GM04504 (cell line): ENCODE measurements at regions not wholly inside any gene's neighbourhood (a gene's known extent, or its start where the extent isn't known, plus 50 kb on each side); places are given as distances from the start of the nearest gene placed in this dataset.
"Not testable (repeated sequence)": the region's sequence is repeated elsewhere in the genome, so short reads cannot be mapped to it uniquely, and the experiment has no call there.

Source experiments
- DNase-seq: peaks from one replicate; pipeline ENCODE4 v3.0.0-alpha.2; 2012; ENCODE audit warnings: low read depth

DNA sequence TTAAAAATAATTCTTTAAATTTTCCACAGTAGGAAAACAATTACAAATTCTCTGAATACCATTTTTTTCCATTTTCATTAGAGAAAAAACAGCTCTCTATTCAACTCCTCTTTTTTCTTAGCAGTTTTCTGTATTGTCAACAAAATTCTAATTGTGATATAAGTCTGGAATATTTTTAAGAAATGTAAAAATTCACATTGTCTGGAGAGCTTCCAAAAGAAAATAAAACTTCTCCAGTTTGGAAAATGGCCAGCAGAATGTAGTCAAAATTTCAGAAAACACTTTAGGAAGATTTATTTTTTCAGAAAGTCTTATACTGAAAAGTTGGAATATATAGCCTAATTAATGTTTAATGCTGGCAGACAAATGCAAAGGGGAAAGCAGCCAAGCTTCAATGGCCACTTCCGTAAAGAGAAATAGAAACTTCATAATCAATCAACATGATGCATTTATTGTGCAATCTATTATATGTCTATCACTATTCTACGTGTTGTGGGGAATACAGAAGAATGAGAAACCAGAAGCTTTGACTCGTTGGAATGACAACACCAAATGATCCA lies 733.2 kb upstream of the PKDCC start:
- DNase-seq, result no peak

DNA sequence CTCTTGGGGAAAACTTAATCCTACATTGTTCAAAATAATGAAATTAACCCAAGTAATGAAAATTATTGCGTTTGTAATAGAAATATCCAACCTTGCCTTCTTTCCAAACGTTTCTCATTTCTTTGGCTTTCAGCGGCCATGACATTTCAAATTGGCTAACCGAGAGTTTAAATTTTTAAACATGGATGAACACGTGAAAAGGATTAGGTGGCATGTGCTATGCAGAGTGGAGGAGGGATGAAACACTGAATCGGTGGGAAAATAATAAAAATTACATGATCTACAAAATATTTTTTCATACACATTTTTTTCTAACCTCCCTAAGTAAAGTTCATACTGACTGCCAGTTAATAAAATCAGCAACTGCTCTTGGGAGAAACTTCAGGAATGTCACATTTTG lies 728.4 kb upstream of the PKDCC start:
- no peak for DNase-seq

DNA sequence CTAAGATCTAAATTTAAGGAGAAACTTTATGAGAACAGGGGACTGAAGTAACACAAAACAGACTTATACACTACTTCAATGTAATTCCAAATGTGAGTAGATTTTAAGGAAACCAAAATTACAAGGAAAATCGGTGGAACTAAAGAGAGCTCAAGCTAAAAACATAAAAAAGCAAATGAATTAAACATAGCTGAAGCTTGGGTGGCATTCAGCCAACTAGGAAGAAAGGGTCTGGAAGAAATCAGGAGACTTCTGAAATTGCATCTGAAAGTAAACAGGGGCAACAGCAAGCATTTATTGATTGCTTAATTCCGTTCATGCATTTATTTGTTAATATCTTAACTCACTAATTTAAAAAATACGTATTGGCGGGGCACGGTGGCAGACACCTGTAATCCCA lies 727.3 kb upstream of the PKDCC start:
- no peak for DNase-seq

DNA sequence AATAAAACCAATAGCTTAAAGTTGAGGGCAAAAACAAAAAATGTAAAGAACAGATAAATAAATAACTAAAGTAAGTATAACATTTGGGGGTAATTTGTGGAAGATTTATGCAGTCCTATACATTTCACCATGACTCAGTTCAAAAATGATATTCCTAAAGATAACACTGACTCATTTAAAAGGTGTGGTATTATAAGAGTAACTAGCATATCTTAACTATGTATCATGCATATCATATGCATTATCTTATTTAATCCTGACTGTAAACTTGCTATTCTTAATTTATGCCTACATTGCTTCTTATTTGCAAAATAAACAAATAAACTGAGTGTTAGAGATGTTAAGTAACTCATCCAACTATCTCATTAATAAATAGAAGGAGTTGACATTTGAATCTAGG lies 726.5 kb upstream of the PKDCC start:
- no peak for DNase-seq

DNA sequence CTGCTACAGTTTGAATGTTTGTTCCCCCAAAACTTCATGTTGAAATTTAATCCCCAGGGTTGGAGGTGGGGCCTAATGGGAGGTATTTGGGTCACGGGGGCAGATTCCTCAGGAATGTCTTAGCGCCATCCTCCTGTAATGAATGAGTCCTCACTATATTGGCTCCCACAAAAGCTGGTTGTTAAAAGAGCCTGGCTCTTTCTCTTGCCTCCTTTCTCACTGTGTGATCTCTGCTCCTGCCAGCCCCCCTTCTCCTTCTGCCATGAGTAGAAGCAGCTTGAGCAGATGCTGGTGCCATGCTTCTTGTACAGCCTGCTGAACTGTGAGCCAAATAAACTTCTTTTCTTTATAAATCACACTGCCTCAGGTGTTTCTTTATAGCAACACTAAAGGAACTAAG lies 721.0 kb upstream of the PKDCC start:
- no peak for DNase-seq

DNA sequence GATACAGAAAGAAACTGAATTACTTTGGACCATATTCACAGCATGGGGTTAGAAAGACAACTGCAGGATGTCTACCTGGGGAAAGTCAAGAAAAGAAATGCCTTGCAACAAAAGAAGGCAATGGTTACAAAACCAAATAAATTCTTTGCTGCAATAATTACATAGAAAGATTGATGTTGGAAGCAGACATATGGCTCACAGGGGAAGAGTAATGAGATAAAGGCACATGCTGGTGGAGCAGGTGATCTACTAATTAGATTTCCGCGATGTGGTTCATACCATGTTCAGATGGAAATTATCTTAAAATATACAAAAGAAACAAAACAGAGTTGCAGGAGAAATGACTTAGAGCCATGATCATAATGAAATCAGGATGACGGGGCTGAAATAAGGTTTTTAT lies 718.8 kb upstream of the PKDCC start:
- no peak for DNase-seq

DNA sequence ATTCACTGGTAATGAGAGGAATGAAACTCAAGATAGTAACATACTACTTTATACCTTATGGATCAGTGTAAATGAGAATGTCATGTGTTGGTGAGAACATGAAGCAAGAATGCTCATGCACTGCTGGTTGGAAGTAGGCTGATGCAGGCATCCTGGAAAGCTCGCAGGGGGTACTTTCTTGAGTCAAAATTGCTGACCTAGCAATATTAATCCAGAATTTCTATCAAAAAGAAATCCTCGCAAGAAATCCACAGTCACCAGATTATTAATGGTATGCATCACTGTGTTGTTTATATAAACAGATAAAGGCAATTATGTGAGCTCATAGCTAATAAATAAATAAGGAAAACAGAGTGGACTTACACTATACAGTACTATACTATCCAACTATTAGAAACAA lies 713.7 kb upstream of the PKDCC start:
- DNase-seq, result no peak

DNA sequence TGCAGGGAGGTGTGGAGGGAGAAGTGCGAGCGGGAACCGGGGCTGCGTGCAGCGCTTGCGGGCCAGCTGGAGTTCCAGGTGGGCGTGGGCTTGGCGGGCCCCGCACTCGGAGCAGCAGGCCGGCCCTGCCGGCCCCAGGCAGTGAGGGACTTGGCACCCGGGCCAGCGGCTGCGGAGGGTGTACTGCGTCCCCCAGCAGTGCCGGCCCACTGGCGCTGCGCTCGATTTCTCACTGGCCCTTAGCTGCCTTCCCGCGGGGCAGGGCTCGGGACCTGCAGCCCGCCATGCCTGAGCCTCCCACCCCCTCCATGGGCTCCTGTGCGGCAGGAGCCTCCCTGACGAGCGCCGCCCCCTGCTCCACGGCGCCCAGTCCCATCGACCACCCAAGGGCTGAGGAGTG lies 712.2 kb upstream of the PKDCC start:
- not testable (repeated sequence) for DNase-seq

DNA sequence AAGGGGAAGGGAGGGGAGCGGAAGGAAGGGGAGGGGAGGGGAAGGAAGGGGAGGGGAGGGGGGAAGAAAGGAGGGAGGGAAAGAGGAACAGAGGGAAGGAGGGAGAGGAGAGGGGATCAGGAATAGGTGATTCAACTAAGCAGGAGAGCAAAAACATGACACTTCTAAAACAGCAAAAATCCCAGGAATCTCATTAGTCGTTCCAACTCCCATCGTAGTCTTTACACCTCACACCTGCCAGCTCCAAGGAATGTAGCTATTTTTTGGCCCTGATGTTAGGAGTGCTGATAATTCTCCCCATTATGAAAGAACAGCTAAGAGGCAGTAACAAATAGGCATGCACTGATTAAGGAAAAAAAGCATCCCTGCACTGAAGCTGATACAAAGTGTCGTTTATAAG lies 709.9 kb upstream of the PKDCC start:
- DNase-seq, result no peak

DNA sequence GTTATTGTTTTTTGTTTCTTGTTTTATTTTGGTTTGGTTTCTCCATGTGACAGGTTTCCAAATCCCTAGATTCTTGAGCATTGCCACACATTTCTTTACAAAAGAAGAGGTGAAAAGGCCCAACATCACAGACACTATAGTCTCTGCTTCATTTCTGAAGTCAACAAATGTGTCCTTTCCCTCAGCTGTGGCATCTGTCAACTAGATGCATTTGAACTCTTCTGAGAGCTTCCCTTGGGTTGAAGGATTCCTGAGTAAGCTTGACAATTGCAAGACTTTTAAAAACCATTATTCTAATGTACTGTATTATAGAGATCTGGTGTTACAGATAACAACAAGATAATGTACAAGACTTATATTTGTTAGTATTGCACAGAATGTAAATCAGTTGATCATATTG lies 703.3 kb upstream of the PKDCC start:
- DNase-seq, result no peak

DNA sequence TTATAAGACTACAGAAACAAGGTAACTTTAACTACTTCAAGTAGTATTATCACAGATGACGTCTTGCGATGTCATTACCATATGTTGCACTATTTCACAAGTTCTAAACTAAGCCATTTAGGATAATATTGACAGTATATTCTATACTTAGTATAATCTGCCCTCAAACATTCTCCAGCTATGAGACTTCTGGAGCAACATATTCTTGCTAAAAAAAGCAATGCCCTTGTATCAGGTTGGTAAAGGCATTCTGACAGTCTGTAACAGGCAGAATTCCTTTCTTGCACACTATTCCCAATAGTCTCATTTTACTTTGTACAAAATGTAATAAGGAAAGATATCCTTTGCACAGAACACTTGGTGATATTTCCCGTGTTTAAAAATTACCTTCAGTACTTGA lies 694.8 kb upstream of the PKDCC start:
- DNase-seq, result no peak

DNA sequence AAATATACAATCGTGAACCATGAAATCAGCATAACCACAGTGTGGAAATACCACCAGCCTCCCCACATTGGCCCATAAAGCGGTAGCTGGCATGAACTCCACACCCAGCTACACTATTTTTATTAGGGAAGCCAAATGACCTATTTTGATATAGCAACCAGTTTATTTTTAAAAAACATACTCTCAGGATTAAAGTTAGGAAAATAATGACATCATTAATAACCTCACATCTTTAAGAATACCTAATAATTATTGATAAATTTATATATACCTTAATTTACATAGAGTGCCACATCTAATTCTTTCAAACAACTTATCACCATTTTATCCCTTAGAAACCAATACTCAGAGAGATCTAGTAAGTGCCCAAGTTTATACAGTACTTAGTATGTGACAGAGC lies 692.0 kb upstream of the PKDCC start:
- no peak for DNase-seq

DNA sequence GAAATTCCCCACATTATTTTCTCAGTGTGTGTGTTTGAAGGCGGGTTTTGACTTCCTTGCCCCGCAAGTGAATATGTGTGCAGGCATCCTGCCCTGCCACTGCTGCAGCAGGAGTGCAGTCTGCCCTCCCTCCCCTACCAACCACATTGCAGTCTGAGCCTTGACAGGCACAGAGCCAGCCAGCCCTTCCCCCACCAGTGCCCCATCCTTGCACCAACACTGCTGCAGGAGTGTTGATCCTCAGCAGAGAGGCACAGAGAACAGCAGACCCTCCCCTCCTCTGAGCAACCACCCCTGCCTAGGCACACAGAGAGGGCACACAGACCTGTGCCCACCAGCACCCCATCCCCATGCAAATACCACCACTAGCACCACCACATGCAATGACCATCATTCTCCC lies 683.0 kb upstream of the PKDCC start:
- no peak for DNase-seq

DNA sequence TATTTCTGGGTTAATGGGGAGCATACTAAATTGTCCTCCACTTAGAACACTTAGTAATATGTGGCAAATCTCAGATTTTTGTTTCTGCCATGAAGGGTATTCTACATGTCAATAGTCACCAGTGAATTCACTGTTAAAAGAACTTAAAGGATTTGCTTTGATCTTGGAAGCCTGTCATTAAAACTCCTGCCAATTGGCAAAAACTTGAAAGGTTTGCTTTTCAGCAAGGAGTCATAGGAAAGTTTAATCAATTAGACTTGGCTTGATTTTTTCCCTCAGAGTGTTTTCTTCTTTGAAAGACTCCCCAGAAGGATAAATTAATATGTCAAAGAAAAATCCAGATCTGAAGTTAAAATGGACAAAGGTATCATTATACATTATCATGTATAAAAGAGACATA lies 671.9 kb upstream of the PKDCC start:
- no peak for DNase-seq

DNA sequence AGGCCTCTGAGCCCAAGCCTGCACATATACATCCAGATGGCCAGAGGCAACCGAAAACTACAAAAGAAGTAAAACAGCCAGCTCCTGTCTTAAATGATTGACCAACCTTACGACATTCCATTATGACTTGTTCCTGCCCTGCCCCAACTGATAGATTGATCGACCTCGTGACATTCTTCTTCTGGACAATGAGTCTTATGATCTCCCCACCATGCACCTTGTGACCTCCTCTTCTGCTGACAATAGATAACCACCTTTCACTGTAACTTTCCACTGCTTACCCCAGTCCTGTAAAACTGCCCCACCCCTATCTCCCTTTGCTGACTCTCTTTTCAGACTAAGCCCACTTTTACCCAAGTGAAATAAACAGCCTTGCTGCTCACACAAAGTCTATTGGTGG lies 670.0 kb upstream of the PKDCC start:
- DNase-seq, result no peak

DNA sequence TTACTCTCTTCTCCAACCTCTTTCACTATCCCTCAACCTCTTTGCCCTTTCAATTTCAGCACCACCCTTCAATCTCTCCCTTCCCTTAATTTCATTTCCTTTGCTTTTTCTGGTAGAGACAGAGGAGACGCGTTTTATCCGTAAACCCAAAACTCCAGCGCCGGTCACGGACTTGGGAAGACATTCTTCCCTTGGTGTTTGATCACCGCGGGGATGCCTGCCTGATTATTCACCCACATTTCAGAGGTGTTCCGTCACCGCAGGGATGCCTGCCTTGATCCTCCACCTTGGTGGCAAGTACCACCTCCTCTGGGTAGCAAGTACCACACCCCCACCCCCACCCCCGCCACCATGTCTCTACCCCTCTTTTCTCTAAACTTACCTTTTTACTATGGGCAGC lies 669.4 kb upstream of the PKDCC start:
- DNase-seq, result no peak

DNA sequence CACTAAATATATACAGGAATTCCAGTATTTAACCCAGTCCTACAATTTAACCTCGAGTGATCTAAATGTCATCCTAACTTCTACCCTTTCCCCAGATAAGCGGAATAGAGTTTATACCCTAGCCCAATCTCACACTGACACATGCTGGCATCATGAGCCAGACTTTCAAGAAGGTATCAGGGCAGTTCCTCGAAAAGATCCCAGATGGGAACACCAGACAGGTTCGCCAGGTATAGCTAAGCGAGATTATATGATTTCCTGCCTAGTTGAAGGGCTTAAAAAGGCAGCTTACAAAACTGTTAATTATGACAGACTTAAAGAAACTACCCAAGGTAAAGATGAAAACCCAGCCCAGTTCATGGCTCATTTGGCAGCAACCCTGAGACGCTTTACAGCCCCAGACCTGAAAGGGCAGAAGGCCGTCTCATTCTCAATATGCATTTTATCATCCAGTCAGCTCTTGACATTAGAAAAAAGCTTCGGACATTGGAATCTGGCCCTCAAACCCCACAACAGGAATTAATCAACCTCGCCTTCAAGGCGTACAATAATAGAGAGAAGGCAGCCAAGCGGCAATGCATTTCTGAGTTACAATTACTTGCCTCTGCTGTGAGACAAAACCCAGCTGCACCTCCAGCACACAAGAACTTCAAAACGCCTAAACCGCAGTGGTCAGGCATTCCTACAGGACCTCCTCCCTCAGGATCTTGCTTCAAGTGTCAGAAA lies 668.2 kb upstream of the PKDCC start:
- DNase-seq, result no peak

DNA sequence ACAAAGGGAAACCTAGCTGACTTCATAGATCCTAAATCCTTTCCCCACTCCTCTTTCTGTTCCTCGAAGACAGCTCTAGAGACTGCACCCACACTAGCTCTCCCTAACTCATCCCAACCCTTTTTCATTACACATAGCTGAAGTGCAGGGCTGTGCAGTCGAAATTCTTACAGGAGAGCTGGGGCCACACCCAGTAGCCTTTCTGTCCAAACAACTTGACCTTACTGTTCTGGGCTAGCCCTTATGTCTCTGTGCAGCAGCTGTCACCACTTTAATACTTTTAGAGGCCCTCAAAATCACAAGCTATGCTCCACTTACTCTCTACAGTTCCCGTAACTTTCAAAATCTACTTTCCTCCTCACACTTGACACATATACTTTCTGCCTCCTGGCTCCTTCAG lies 666.1 kb upstream of the PKDCC start:
- no peak for DNase-seq

DNA sequence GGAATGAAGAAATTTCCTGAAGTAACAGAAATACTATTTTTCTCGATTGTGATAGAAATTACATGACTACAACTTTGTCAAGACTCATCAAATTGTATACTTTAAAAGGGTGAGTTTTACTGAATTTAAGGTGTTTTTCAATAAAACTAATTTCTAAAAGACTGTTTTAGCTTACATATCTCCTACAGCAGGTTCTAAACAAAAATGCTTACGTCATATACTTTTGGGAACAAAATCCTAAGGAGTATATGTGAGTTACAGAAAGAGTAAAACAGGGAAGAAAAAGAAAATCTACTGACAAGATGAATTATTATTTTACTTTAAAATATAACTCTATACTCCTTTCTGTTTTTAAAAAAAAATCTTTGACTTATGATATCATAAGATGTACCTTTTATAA lies 660.3 kb upstream of the PKDCC start:
- no peak for DNase-seq

DNA sequence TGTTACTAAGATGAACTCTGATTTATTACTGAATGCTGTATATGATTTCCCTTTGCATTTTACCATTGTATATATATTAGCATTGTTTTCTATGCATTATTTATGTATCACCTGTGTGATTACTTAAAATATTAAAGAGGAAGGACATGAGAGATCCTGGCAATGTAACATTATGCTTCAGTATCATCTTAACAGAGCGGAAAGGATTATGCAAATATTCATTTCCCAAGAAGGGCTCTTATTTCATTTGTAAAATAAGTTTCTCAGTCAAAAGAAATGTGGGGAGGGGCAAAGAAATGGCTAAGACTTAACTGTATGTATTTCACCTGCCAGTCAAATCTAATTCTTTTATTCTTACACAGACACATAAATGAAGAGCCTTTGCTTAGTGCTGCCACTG lies 654.2 kb upstream of the PKDCC start:
- no peak for DNase-seq

DNA sequence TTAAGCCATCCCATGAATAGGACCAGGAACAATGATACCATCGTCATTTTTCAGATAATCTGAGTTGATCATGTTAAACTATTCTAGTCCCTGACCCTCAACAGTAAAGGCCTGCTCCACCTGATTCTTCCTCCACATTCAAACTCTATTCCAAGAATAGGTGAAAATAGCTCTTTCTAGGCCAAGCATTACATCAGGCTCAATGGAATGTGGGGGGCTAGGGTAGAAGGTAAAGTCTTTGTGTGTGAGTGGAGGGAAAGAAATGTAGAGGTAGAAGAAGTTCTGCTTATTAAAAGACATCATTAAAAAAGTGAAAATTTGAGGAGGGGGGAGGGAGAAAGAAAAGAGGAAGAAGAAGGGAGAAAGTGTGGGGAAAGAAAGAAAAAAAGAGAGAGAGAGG lies 653.3 kb upstream of the PKDCC start:
- no peak for DNase-seq

DNA sequence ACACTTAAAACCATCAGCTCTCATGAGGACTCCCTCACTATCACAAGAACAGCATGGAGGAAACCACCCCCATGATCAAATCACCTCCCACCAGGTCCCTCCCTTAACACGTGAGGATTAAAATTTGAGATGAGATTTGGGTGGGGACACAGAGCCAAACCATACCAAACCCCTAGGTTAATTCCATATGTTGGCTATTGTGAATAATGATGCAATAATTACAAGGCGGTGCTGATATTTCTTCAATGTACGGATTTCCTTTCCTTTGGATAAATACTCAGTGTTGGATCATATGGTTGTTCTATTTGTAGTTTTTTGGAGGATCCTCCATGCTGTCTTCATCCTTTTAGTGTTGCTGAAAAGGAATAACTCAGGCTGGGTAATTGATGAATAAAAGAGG lies 652.1 kb upstream of the PKDCC start:
- DNase-seq, result no peak

DNA sequence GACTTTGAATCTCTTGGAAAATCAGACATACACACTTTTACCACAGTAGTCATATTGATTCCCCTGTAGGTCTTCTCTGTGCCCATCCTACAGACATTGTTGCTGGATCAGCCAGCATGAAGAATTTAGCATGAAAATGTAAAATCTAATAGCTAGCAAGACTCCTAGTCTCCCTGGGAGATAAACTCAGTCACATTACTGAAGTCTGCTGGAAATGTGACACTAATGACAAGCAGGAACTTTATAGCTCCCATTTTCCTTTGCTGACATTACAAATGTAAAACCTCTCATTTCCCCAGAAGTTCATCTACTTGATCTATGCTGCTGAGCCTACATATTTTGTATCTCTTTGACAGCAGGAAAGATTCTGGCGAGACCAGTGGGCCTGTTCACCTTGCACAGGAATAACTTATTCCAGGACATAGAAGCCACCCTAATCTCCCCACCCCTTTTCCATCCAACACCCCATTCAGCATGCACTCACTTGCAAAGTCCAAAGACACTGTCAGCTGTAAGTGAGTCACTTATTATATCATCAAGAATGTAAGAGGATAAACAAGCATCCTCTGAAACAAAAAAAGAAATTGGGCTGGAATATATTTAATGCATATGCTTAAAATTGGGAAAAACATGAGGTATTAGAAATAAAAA lies 648.3 kb upstream of the PKDCC start:
- no peak for DNase-seq

DNA sequence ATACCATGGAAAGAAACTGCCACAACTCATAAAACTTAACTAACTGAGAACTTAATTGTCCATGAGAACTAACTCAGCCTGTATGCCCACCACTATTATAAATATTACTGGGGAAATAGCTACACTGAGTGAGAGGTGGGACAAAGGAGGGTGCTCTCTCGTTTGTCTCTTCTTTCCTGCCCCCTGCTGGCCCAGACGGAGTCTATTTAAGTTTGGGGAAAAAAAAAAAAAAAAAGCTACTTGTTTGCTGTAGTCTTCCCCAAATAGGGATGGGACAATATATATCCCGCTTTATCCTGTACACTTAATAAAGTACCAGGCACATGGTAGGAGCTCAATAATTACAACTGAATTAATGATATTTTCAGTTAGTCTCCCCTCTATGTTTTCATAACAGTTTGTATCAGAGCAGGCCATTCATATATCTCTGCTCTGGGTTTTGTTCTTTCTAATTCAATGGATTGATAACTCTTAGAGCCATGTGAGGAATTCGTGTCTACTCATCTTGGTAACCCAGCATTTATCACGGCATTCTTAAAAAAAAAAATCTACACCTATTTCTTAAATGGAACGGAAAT lies 647.6 kb upstream of the PKDCC start:
- DNase-seq, result no peak
